Gastrocnemius medialis (tissue), 4 donors: ENCODE measurements at regions not wholly inside any gene's neighbourhood (a gene's known extent, or its start where the extent isn't known, plus 50 kb on each side); places are given as distances from the start of the nearest gene placed in this dataset.

Source experiments
- ATAC-seq, 2 donors: fragments of 150-250 bp; one replicate each; pipeline ENCODE4 v1.9.1; 2016
- DNase-seq, 2 donors: peaks; one replicate each; pipeline ENCODE4 v3.0.0-alpha.2; 2019
- H3K27ac ChIP-seq, 4 donors: fragments of 200-600 bp; sonication (generic); 1 replicate in 1 of 4; 2 replicates in 3 of 4; pipeline ENCODE4 v1.5.1; 2016 to 2018; ENCODE audit warnings: mild to moderate bottlenecking in 2 of 4, moderate library complexity in 1 of 4
- H3K27me3 ChIP-seq, 3 donors: fragments of 200-600 bp; sonication (generic) in 2 of 3; 1 replicate in 1 of 3; 2 replicates in 2 of 3; pipeline versions ENCODE4 v1.5.1 to v1.6.0; 2016 to 2019; ENCODE audit warnings: mild to moderate bottlenecking in 1 of 3, moderate library complexity in 1 of 3
- H3K36me3 ChIP-seq, 2 donors: fragments of 200-600 bp; sonication (generic) in 1 of 2; one replicate each; pipeline ENCODE4 v1.5.1; 2017 to 2018
- H3K4me1 ChIP-seq, 2 donors: fragments of 200-600 bp; sonication (generic) in 1 of 2; one replicate each; pipeline ENCODE4 v1.5.1; 2016 to 2017; ENCODE audit warnings: mild to moderate bottlenecking in 2 of 2
- H3K4me3 ChIP-seq, 4 donors: fragments of 200-600 bp; sonication (generic) in 3 of 4; 1 replicate in 1 of 4; 2 replicates in 3 of 4; pipeline ENCODE4 v1.5.1; 2016 to 2019; ENCODE audit warnings: mild to moderate bottlenecking in 2 of 4
- H3K9me3 ChIP-seq, 3 donors: fragments of 200-600 bp; sonication (generic) in 2 of 3; 1 replicate in 1 of 3; 2 replicates in 2 of 3; pipeline ENCODE4 v1.5.1; 2016 to 2019
- CTCF ChIP-seq, 5 experiments: fragments of 450-650 bp in 3 of 5; fragments of 200-600 bp in 2 of 5; sonication (generic) in 2 of 5; IDR thresholded peaks in 4 of 5; conservative IDR thresholded peaks in 1 of 5; 1 replicate in 4 of 5; 2 replicates in 1 of 5; pipeline ENCODE4 v1.5.1; 2016 to 2019; ENCODE audit warnings: antibody characterized with exemption in 5 of 5, mild to moderate bottlenecking in 3 of 5, moderate library complexity in 3 of 5
- POLR2A ChIP-seq, 2 donors: fragments of 450-650 bp; IDR thresholded peaks; one replicate each; pipeline ENCODE4 v1.6.1; 2017; ENCODE audit warnings: antibody characterized with exemption in 2 of 2, mild to moderate bottlenecking in 2 of 2, moderate library complexity in 2 of 2
- in situ Hi-C, 4 donors: fragments of 200-750 bp; cut with MboI; loops; one replicate each; pipeline versions ENCODE4 v1.15.0 to v1.8.0; 2017; ENCODE audit warnings: low sequenced_read_pairs in 4 of 4
- intact Hi-C: fragments of 100-400 bp; cut with DNase I; formaldehyde crosslinking; loops from one replicate; pipeline ENCODE4 v1.15.1; 2023; ENCODE audit warnings: low total_unique reads

DNA sequence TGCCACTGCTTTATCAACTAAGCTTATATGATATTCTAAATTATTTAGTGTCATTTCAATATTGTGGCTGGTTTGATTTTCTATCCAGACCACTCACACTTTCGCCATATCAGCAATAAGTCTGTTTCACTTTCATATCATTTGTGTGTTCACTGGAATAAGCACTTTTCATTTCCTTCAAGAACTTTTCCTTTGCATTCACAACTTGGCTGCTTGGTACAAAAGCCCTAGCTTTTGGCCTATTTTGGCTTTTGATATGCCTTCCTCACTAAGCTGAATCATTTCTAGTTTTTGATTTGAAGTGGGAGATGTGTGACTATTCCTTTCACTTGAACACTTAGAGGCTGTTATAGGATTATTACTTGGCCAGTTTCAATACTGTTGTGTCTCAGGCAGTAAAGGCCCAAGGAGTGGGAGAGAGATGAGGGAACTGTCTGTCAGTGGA lies 120.9 kb upstream of the NAMPT start:
- Histone ChIP-seq H3K4me3 (no peak overlapping the region), H3K27ac (no peak overlapping the region), H3K4me1 (no peaks in the 10 kb centered on the region), H3K36me3 (no peaks in the 10 kb centered on the region), H3K27me3 (no peaks in the 10 kb centered on the region), H3K9me3 (no peaks in the 10 kb centered on the region)
- TF ChIP-seq CTCF (IDR thresholded peaks at IDR 0.05 in 4 of 5, conservative IDR thresholded peaks at IDR 0.05 in 1 of 5): no peak
- TF ChIP-seq POLR2A (IDR thresholded peaks at IDR 0.05): no peak
- DNase-seq: no peak
- in situ Hi-C loops (no loop called here), intact Hi-C loops (no loop called here)
- ATAC-seq: no peak

DNA sequence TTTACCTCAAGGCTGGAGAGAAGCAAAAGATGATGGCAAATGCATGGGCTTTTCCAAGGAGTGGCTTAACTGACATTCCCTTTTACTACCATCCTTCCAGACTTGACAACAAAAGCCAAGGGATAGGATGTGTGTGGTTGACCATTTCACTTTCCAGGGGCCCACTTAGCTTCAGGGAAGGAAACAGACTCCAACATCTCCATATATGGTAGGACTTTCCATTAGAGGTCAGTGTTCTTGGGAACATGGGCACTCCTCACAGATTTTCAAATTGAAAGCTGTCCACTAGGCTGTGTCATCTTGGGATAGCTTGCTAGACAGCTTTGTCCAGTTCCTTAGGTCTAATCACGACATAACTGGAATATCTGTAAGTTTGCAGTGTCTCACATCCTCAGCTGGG lies 118.1 kb upstream of the NAMPT start:
- ATAC-seq (no peak), DNase-seq (no peak)
- TF ChIP-seq CTCF (IDR thresholded peaks at IDR 0.05 in 4 of 5, conservative IDR thresholded peaks at IDR 0.05 in 1 of 5): no peak
- TF ChIP-seq POLR2A (IDR thresholded peaks at IDR 0.05): no peak
- Histone ChIP-seq H3K4me1 (no peaks in the 10 kb centered on the region), H3K4me3 (no peak overlapping the region), H3K9me3 (no peaks in the 10 kb centered on the region), H3K36me3 (no peaks in the 10 kb centered on the region), H3K27ac (no peak overlapping the region), H3K27me3 (no peaks in the 10 kb centered on the region)
- in situ Hi-C loops (no loop called here), intact Hi-C loops (no loop called here)

- no peaks in the 10 kb centered on the region for H3K4me1 ChIP-seq
- in situ Hi-C loops: no loop called here
- no peaks in the 10 kb centered on the region for H3K36me3 ChIP-seq
- ATAC-seq: no peak
- TF ChIP-seq POLR2A (IDR thresholded peaks at IDR 0.05): no peak
- TF ChIP-seq CTCF (IDR thresholded peaks at IDR 0.05 in 4 of 5, conservative IDR thresholded peaks at IDR 0.05 in 1 of 5): no peak
- no peaks in the 10 kb centered on the region for H3K27me3 ChIP-seq
- no peak for DNase-seq
- no peaks in the 10 kb centered on the region for H3K9me3 ChIP-seq
- intact Hi-C loops: no loop called here
- H3K27ac ChIP-seq: no peak overlapping the region
- no peak overlapping the region for H3K4me3 ChIP-seq
Measured at GRCh38 chr7:106400923-106401322, 116.1 kb upstream of the NAMPT start.

DNA sequence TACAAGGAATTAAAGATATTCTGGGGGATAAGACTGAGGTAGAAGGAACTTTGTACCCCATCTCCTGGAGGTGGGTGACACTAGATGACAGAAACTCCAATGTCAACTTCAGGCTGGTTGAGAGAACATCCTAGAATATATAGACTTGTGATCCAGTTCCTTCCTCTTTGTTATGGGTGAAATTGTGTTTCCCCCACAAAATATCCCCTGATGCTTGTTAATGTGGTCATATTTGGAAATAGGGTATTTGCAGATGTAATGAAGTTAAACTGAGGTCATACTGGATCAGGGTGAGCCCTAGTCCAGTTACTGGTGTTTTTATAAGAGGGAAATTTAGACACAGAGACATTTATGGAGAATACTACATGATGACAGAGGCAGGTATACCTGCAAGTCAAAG lies 114.0 kb upstream of the NAMPT start:
- Histone ChIP-seq H3K27me3 (no peaks in the 10 kb centered on the region), H3K4me3 (no peak overlapping the region), H3K9me3 (no peaks in the 10 kb centered on the region), H3K36me3 (no peaks in the 10 kb centered on the region), H3K4me1 (no peaks in the 10 kb centered on the region), H3K27ac (no peak overlapping the region)
- DNase-seq: no peak
- no peak for TF ChIP-seq POLR2A (IDR thresholded peaks at IDR 0.05)
- TF ChIP-seq CTCF (IDR thresholded peaks at IDR 0.05 in 4 of 5, conservative IDR thresholded peaks at IDR 0.05 in 1 of 5): no peak
- in situ Hi-C loops (no loop called here), intact Hi-C loops (no loop called here)
- no peak for ATAC-seq

GRCh38 chr7:106397994-106398393 lies 113.2 kb upstream of the NAMPT start:
- intact Hi-C loops (no loop called here), in situ Hi-C loops (no loop called here)
- Histone ChIP-seq H3K4me1 (no peaks in the 10 kb centered on the region), H3K4me3 (no peak overlapping the region), H3K36me3 (no peaks in the 10 kb centered on the region), H3K27me3 (no peaks in the 10 kb centered on the region), H3K9me3 (no peaks in the 10 kb centered on the region), H3K27ac (no peak overlapping the region)
- no peak for DNase-seq
- no peak for ATAC-seq
- TF ChIP-seq POLR2A (IDR thresholded peaks at IDR 0.05) (no peak), CTCF (IDR thresholded peaks at IDR 0.05 in 4 of 5, conservative IDR thresholded peaks at IDR 0.05 in 1 of 5) (no peak)
